Suprapubic skin (tissue), 4 donors: ENCODE measurements at regions not wholly inside any gene's neighbourhood (a gene's known extent, or its start where the extent isn't known, plus 50 kb on each side); places are given as distances from the start of the nearest gene placed in this dataset.

Experiments
- DNase-seq, 2 donors: peaks; one replicate each; pipeline ENCODE4 v3.0.0-alpha.2; 2019; ENCODE audit warnings: low spot score in 2 of 2
- H3K27ac ChIP-seq: fragments of 200-600 bp; sonication (generic); one replicate; pipeline ENCODE4 v1.5.1; 2019
- H3K27me3 ChIP-seq: fragments of 200-600 bp; sonication (generic); one replicate; pipeline ENCODE4 v1.5.1; 2019
- H3K36me3 ChIP-seq: fragments of 200-600 bp; sonication (generic); one replicate; pipeline ENCODE4 v1.5.1; 2019
- H3K4me1 ChIP-seq: fragments of 200-600 bp; sonication (generic); one replicate; pipeline ENCODE4 v1.5.1; 2019
- H3K4me3 ChIP-seq: fragments of 200-600 bp; sonication (generic); one replicate; pipeline ENCODE4 v1.5.1; 2019; ENCODE audit warnings: mild to moderate bottlenecking
- H3K9me3 ChIP-seq: fragments of 200-600 bp; sonication (generic); one replicate; pipeline ENCODE4 v1.5.1; 2019
- CTCF ChIP-seq, 2 donors: fragments of 200-600 bp in 1 of 2; fragments of 450-650 bp in 1 of 2; sonication (generic) in 1 of 2; IDR thresholded peaks; one replicate each; pipeline ENCODE4 v1.5.1; 2016 to 2019; ENCODE audit warnings: antibody characterized with exemption in 2 of 2, mild to moderate bottlenecking in 1 of 2, moderate library complexity in 1 of 2
- EP300 ChIP-seq: sonication (generic); formaldehyde crosslinking; IDR thresholded peaks from one replicate; pipeline ENCODE4 v1.6.1; 2017; ENCODE audit warnings: antibody characterized with exemption
- POLR2A ChIP-seq, 2 donors: fragments of 450-650 bp; IDR thresholded peaks; one replicate each; pipeline ENCODE4 v1.6.1; 2017; ENCODE audit warnings: antibody characterized with exemption in 2 of 2, mild to moderate bottlenecking in 2 of 2, moderate library complexity in 2 of 2
- POLR2AphosphoS5 ChIP-seq, 3 donors: sonication (generic); formaldehyde crosslinking; IDR thresholded peaks; one replicate each; pipeline ENCODE4 v1.6.1; 2017; ENCODE audit warnings: antibody characterized with exemption in 3 of 3
- WGBS: methylation state at CpG from one replicate; pipeline ENCODE4 v1.1.5; 2018; 5-methylcytosine and 5-hydroxymethylcytosine counted together

GRCh38 chr6:147930745-147931144 lies 411.9 kb upstream of the SASH1 start:
- TF ChIP-seq POLR2AphosphoS5 (IDR thresholded peaks at IDR 0.05), result no peak
- TF ChIP-seq EP300, result no peak
- no peak for TF ChIP-seq POLR2A (IDR thresholded peaks at IDR 0.05)
- TF ChIP-seq CTCF (IDR thresholded peaks at IDR 0.05), result no peak
- H3K9me3 ChIP-seq, result peaks cover 4% of the 10 kb centered on the region
- no peak overlapping the region for H3K4me3 ChIP-seq
- H3K27ac ChIP-seq, result no peak overlapping the region
- no peaks in the 10 kb centered on the region for H3K36me3 ChIP-seq
- no peak for DNase-seq
- 60% methylated on average over 4 of the region's 4 CpGs for WGBS
- H3K27me3 ChIP-seq, result no peaks in the 10 kb centered on the region
- no peaks in the 10 kb centered on the region for H3K4me1 ChIP-seq

- H3K36me3 ChIP-seq, result no peaks in the 10 kb centered on the region
- H3K9me3 ChIP-seq, result no peaks in the 10 kb centered on the region
- H3K27ac ChIP-seq, result no peak overlapping the region
- H3K4me3 ChIP-seq, result no peak overlapping the region
- no peaks in the 10 kb centered on the region for H3K4me1 ChIP-seq
- WGBS, result 16% methylated on average over 1 of the region's 1 CpG
- no peaks in the 10 kb centered on the region for H3K27me3 ChIP-seq
- TF ChIP-seq POLR2AphosphoS5 (IDR thresholded peaks at IDR 0.05) (no peak), POLR2A (IDR thresholded peaks at IDR 0.05) (no peak), EP300 (no peak), CTCF (IDR thresholded peaks at IDR 0.05) (no peak)
- no peak for DNase-seq
Measured at GRCh38 chr6:147933224-147933623, 409.4 kb upstream of the SASH1 start.

- no peaks in the 10 kb centered on the region for H3K4me1 ChIP-seq
Measured at GRCh38 chr6:147935656-147936055, 407.0 kb upstream of the SASH1 start.

GRCh38 chr6:147936703-147937470 lies 405.8 kb upstream of the SASH1 start:
- no peak overlapping the region for H3K27ac ChIP-seq
- H3K4me3 ChIP-seq, result no peak overlapping the region
- no peaks in the 10 kb centered on the region for H3K27me3 ChIP-seq
- WGBS, result 76% methylated on average over 2 of the region's 2 CpGs
- no peaks in the 10 kb centered on the region for H3K9me3 ChIP-seq
- DNase-seq, result no peak
- no peaks in the 10 kb centered on the region for H3K4me1 ChIP-seq
- TF ChIP-seq EP300 (no peak), POLR2A (IDR thresholded peaks at IDR 0.05) (no peak), POLR2AphosphoS5 (IDR thresholded peaks at IDR 0.05) (no peak), CTCF (IDR thresholded peaks at IDR 0.05) (no peak)
- no peaks in the 10 kb centered on the region for H3K36me3 ChIP-seq

More at GRCh38 chr6:147935656-147936055, 407.0 kb upstream of the SASH1 start:
- DNase-seq, result no peak
- Histone ChIP-seq H3K27me3 (no peaks in the 10 kb centered on the region), H3K9me3 (no peaks in the 10 kb centered on the region), H3K4me3 (no peak overlapping the region), H3K27ac (no peak overlapping the region), H3K36me3 (no peaks in the 10 kb centered on the region)
- no peak for TF ChIP-seq POLR2A (IDR thresholded peaks at IDR 0.05)
- TF ChIP-seq CTCF (IDR thresholded peaks at IDR 0.05), result no peak
- no peak for TF ChIP-seq POLR2AphosphoS5 (IDR thresholded peaks at IDR 0.05)
- no peak for TF ChIP-seq EP300

- no peak for DNase-seq
- Histone ChIP-seq H3K4me3 (no peak overlapping the region), H3K27ac (no peak overlapping the region), H3K9me3 (no peaks in the 10 kb centered on the region), H3K36me3 (no peaks in the 10 kb centered on the region), H3K4me1 (no peaks in the 10 kb centered on the region), H3K27me3 (no peaks in the 10 kb centered on the region)
- 33% methylated on average over 4 of the region's 4 CpGs for WGBS
- TF ChIP-seq POLR2AphosphoS5 (IDR thresholded peaks at IDR 0.05), result no peak
- no peak for TF ChIP-seq CTCF (IDR thresholded peaks at IDR 0.05)
- TF ChIP-seq POLR2A (IDR thresholded peaks at IDR 0.05), result no peak
- TF ChIP-seq EP300, result no peak
Measured at GRCh38 chr6:147941143-147941542, 401.5 kb upstream of the SASH1 start.
